ENCODE measurements at regions not wholly inside any gene's neighbourhood (a gene's known extent, or its start where the extent isn't known, plus 50 kb on each side); places are given as distances from the start of the nearest gene placed in this dataset.

DNA sequence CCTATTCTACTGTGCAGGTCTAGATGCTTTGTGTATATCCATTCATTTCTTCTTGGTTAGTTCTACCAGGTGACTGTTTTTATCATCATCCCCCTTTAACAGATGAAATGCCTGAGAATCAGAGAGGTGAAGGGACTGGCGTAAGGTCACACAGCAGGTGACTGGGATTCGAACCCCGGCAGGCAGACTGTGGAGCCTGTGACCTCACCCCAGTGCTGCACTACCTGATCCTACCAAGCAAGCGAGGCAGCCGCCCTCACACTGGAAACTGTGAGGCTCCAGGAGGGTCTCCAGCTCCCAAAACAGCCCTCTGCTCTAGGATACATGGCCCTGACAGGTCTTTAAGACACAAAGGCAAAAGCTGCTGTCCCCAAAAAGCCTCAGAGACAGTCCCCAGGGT lies 91.7 kb downstream of the CHST1 start:
- TF ChIP-seq CTCF (IDR thresholded peaks at IDR 0.05) (no peak), ATF2 (CRISPR knock-in tag; IDR thresholded peaks at IDR 0.05; ENCODE audit: borderline replicate concordance, low read depth) (no peak), ZBTB21 (CRISPR knock-in tag; IDR thresholded peaks at IDR 0.05; ENCODE audit: borderline replicate concordance) (no peak), ATF3 (CRISPR knock-in tag; conservative IDR thresholded peaks at IDR 0.05) (no peak), E2F4 (CRISPR knock-in tag; IDR thresholded peaks at IDR 0.05; ENCODE audit: borderline replicate concordance, low read depth) (no peak), ZNF512 (CRISPR knock-in tag; IDR thresholded peaks at IDR 0.05; ENCODE audit: borderline replicate concordance) (no peak), ELF4 (CRISPR knock-in tag; IDR thresholded peaks at IDR 0.05; ENCODE audit: low read depth) (no peak)
- TF ChIP-seq, protein P1, sequence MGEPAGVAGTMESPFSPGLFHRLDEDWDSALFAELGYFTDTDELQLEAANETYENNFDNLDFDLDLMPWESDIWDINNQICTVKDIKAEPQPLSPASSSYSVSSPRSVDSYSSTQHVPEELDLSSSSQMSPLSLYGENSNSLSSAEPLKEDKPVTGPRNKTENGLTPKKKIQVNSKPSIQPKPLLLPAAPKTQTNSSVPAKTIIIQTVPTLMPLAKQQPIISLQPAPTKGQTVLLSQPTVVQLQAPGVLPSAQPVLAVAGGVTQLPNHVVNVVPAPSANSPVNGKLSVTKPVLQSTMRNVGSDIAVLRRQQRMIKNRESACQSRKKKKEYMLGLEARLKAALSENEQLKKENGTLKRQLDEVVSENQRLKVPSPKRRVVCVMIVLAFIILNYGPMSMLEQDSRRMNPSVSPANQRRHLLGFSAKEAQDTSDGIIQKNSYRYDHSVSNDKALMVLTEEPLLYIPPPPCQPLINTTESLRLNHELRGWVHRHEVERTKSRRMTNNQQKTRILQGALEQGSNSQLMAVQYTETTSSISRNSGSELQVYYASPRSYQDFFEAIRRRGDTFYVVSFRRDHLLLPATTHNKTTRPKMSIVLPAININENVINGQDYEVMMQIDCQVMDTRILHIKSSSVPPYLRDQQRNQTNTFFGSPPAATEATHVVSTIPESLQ (CRISPR knock-in tag; IDR thresholded peaks at IDR 0.05) = no peak
- TF ChIP-seq, protein P2, sequence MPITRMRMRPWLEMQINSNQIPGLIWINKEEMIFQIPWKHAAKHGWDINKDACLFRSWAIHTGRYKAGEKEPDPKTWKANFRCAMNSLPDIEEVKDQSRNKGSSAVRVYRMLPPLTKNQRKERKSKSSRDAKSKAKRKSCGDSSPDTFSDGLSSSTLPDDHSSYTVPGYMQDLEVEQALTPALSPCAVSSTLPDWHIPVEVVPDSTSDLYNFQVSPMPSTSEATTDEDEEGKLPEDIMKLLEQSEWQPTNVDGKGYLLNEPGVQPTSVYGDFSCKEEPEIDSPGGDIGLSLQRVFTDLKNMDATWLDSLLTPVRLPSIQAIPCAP (CRISPR knock-in tag; IDR thresholded peaks at IDR 0.05) = no peak
- TF ChIP-seq, protein P3, sequence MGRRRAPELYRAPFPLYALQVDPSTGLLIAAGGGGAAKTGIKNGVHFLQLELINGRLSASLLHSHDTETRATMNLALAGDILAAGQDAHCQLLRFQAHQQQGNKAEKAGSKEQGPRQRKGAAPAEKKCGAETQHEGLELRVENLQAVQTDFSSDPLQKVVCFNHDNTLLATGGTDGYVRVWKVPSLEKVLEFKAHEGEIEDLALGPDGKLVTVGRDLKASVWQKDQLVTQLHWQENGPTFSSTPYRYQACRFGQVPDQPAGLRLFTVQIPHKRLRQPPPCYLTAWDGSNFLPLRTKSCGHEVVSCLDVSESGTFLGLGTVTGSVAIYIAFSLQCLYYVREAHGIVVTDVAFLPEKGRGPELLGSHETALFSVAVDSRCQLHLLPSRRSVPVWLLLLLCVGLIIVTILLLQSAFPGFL (CRISPR knock-in tag; IDR thresholded peaks at IDR 0.05; ENCODE audit: borderline replicate concordance) = no peak
- TF ChIP-seq, protein P4, sequence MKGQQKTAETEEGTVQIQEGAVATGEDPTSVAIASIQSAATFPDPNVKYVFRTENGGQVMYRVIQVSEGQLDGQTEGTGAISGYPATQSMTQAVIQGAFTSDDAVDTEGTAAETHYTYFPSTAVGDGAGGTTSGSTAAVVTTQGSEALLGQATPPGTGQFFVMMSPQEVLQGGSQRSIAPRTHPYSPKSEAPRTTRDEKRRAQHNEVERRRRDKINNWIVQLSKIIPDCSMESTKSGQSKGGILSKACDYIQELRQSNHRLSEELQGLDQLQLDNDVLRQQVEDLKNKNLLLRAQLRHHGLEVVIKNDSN (CRISPR knock-in tag; IDR thresholded peaks at IDR 0.05) = no peak
